ENCODE measurements at regions not wholly inside any gene's neighbourhood (a gene's known extent, or its start where the extent isn't known, plus 50 kb on each side); places are given as distances from the start of the nearest gene placed in this dataset.

DNA sequence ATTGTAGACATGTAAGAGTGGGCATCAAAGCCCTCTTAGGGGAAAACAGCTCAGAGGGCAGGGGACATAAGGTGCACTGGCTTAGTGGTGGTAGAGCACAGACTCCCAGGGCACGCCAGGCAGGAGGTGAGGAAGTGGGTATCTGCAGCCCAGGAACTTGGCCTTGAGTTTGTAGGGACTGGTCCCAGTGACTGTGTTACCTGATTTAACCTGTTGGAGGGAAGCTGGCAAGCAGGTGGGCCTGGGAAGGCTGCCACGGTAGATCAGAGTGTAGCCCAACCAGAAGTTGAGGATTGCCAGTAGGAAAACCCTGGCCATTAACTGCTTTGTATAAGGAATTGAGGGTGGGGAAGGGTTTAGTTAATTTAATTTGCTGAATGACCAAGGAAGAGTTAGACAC lies 417.5 kb upstream of the C2CD4B start:
- no peak overlapping the region for H2AFZ ChIP-seq (ENCODE audit: low read depth, low read length)
- H3K27ac ChIP-seq (ENCODE audit: low read length), result no peak overlapping the region
- H3K36me3 ChIP-seq (replicated peaks; ENCODE audit: low read depth, low read length), result no peaks in the 10 kb centered on the region
- peaks cover 13% of the 10 kb centered on the region for H3K4me1 ChIP-seq (ENCODE audit: low read length)
- H3K9ac ChIP-seq (ENCODE audit: low read length), result no peak overlapping the region
- no peak overlapping the region for H3K4me2 ChIP-seq (ENCODE audit: low read length)
- TF ChIP-seq, protein P1, sequence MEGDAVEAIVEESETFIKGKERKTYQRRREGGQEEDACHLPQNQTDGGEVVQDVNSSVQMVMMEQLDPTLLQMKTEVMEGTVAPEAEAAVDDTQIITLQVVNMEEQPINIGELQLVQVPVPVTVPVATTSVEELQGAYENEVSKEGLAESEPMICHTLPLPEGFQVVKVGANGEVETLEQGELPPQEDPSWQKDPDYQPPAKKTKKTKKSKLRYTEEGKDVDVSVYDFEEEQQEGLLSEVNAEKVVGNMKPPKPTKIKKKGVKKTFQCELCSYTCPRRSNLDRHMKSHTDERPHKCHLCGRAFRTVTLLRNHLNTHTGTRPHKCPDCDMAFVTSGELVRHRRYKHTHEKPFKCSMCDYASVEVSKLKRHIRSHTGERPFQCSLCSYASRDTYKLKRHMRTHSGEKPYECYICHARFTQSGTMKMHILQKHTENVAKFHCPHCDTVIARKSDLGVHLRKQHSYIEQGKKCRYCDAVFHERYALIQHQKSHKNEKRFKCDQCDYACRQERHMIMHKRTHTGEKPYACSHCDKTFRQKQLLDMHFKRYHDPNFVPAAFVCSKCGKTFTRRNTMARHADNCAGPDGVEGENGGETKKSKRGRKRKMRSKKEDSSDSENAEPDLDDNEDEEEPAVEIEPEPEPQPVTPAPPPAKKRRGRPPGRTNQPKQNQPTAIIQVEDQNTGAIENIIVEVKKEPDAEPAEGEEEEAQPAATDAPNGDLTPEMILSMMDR (IDR thresholded peaks at IDR 0.05; ENCODE audit: low read depth, low read length), result no peak
- no peak for TF ChIP-seq EZH2phosphoT487 (IDR thresholded peaks at IDR 0.05; ENCODE audit: low read depth)
- H3K9me3 ChIP-seq (ENCODE audit: insufficient read depth, low read length), result no peaks in the 10 kb centered on the region
- no peaks in the 10 kb centered on the region for H3K79me2 ChIP-seq (ENCODE audit: low read length)
- no peaks in the 10 kb centered on the region for H4K20me1 ChIP-seq (ENCODE audit: insufficient read depth, low read length)
- H3K4me3 ChIP-seq (ENCODE audit: low read length), result no peak overlapping the region
- H3K27me3 ChIP-seq (ENCODE audit: low read depth, low read length), result no peaks in the 10 kb centered on the region

DNA sequence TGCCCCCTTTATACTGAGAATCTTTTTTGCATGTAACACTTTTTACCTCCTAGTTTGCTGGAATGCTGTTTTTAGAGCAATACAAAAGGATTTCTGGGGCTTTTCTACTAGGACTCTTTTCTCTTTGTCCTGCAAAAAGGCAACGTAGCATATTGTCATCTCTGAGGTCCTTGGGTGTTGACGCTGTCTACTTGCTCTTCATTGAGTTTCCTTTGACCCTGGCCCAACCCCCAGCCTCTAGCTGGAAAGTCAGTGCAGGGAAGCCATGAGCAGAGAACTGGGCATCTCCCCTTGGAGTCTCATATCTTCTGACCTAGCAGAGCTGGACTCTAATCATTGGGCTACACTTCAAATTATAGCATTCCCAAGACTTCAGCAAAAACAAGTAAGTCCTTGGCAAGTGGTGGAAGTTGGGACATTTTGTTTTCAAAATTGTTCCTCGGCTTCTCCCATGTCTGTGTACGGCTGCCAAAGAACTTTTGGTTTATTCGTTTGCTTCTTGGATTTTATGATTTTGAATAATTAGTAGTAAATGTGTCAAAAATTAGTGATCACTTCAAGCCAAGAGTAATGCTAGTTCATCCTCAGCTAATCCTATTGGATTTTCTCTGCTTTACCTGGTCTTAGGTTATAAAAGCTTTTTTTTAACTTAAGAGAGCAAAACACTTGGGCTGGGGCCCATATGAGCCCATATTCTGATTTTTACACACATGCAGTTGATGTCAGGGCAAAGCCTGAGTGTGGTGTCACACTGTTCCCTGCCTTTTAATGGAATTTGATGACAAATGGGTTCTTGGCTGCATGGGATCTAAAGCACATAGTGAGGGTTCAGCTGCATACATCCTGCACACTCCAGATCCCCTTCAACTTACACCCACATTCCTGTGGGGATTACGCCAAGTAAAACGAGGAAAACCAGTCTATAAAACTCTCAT lies 419.5 kb upstream of the C2CD4B start:
- Histone ChIP-seq H3K27ac (ENCODE audit: low read length) (no peak overlapping the region), H3K9me3 (ENCODE audit: insufficient read depth, low read length) (no peaks in the 10 kb centered on the region), H3K9ac (ENCODE audit: low read length) (no peak overlapping the region), H3K36me3 (replicated peaks; ENCODE audit: low read depth, low read length) (no peaks in the 10 kb centered on the region), H3K27me3 (ENCODE audit: low read depth, low read length) (no peaks in the 10 kb centered on the region), H3K4me3 (ENCODE audit: low read length) (no peak overlapping the region), H3K4me1 (ENCODE audit: low read length) (peaks cover under 1% of the 10 kb centered on the region; the same call in 1 of the 2 replicates), H3K4me2 (ENCODE audit: low read length) (no peak overlapping the region), H4K20me1 (ENCODE audit: insufficient read depth, low read length) (no peaks in the 10 kb centered on the region), H2AFZ (ENCODE audit: low read depth, low read length) (no peak overlapping the region), H3K79me2 (ENCODE audit: low read length) (no peaks in the 10 kb centered on the region)
- no peak for TF ChIP-seq EZH2phosphoT487 (IDR thresholded peaks at IDR 0.05; ENCODE audit: low read depth)
- TF ChIP-seq, protein P1 (IDR thresholded peaks at IDR 0.05; ENCODE audit: low read depth, low read length), result no peak

DNA sequence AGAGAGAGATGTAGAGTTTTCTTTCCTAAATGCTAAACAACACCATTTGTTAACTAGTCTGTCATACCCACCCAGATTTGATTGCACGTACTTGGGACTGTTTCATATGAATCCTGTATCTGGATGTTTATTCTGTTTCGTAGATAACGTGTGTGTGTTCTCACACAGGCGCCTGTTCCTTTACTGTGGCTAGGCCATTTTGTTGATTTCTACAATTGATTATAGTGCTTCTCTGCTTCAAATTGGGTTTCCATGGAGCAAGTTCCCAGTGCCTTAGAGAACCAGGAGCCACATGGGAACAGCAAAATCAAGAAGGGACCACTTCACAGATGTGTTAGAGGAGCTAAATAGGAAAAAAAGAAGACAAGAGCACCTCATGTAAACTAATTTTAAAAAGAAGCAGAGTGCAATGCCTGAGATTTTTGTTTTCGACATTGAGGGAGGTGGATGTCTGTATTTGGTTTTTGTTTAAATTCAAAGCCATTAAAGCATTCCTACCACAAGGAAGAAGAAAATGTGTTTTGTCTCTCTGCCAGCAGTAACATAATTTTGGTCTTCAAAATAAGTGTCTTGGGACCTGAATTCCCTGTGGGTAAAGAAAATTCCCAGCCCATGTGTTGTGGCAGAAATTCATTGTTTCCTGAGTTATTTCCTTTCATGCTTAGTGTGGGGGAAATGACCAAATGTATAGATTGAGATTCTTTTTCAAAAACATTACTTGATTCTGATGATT lies 424.0 kb upstream of the C2CD4B start:
- Histone ChIP-seq H4K20me1 (ENCODE audit: insufficient read depth, low read length) (no peaks in the 10 kb centered on the region), H3K36me3 (replicated peaks; ENCODE audit: low read depth, low read length) (no peaks in the 10 kb centered on the region), H3K4me2 (ENCODE audit: low read length) (no peak overlapping the region), H3K27ac (ENCODE audit: low read length) (no peak overlapping the region), H3K79me2 (ENCODE audit: low read length) (no peaks in the 10 kb centered on the region), H3K27me3 (ENCODE audit: low read depth, low read length) (no peaks in the 10 kb centered on the region), H3K9ac (ENCODE audit: low read length) (no peak overlapping the region), H3K4me1 (ENCODE audit: low read length) (no peaks in the 10 kb centered on the region), H2AFZ (ENCODE audit: low read depth, low read length) (no peak overlapping the region), H3K4me3 (ENCODE audit: low read length) (no peak overlapping the region), H3K9me3 (ENCODE audit: insufficient read depth, low read length) (no peaks in the 10 kb centered on the region)
- TF ChIP-seq EZH2phosphoT487 (IDR thresholded peaks at IDR 0.05; ENCODE audit: low read depth), result no peak
- TF ChIP-seq, protein P1 (IDR thresholded peaks at IDR 0.05; ENCODE audit: low read depth, low read length), result no peak

All from OCI-LY3 (cell line).